ENCODE measurements at regions not wholly inside any gene's neighbourhood (a gene's known extent, or its start where the extent isn't known, plus 50 kb on each side); places are given as distances from the start of the nearest gene placed in this dataset.

GRCh38 chrX:857376-857775, 226.8 kb downstream of the SHOX start (continued):
- TF ChIP-seq NFXL1 (IDR thresholded peaks at IDR 0.05; ENCODE audit: borderline replicate concordance) = no peak
- no peak for TF ChIP-seq RBBP5 (conservative IDR thresholded peaks at IDR 0.05)
- no peak for TF ChIP-seq HDAC6 (IDR thresholded peaks at IDR 0.05; ENCODE audit: unreplicated experiment)
- TF ChIP-seq STAT3 (IDR thresholded peaks at IDR 0.05; ENCODE audit: low read depth, low read length) = no peak
- TF ChIP-seq NR2C2 (IDR thresholded peaks at IDR 0.05; ENCODE audit: borderline replicate concordance, control insufficient read depth, insufficient read length, low read depth) = no peak

- H4K20me1 ChIP-seq (ENCODE audit: control insufficient read depth, insufficient read depth) = no peaks in the 10 kb centered on the region
- H3K27me3 ChIP-seq (replicated peaks in 1 of 2; ENCODE audit: control insufficient read depth in 2 of 2, insufficient read depth in 2 of 2, low read length in 1 of 2) = no peaks in the 10 kb centered on the region
- H3K4me3 ChIP-seq = no peak overlapping the region
- ChIA-PET SMC1A (ENCODE audit: uncharacterized antibody, unreplicated experiment) (no interaction called here), POLR2A (no interaction called here), CTCF (no interaction called here), RAD21 (ENCODE audit: unreplicated experiment) (no interaction called here)
- intact Hi-C loops (cut with micrococcal nuclease; ENCODE audit: unreplicated experiment) (no loop called here), in situ Hi-C loops (cut with MboI) (no loop called here)
- no peaks in the 10 kb centered on the region for H3K79me2 ChIP-seq (ENCODE audit: control insufficient read depth, insufficient read depth, low read length)
- H2AFZ ChIP-seq (ENCODE audit: control insufficient read depth, low read depth, low read length) = no peak overlapping the region
- no peaks in the 10 kb centered on the region for H3K4me1 ChIP-seq (ENCODE audit: control insufficient read depth, insufficient read depth, low read length)
- TF ChIP-seq USF2 (IDR thresholded peaks at IDR 0.05; ENCODE audit: borderline replicate concordance, low read depth, low read length) (no peak), NR2C1 (IDR thresholded peaks at IDR 0.05) (no peak), STAT3 (IDR thresholded peaks at IDR 0.05; ENCODE audit: low read depth, low read length) (no peak), CREM (IDR thresholded peaks at IDR 0.05; ENCODE audit: low read depth) (no peak), RAD21 (IDR thresholded peaks at IDR 0.05; ENCODE audit: insufficient read depth, low read depth, low read length) (no peak), NFYB (IDR thresholded peaks at IDR 0.05; ENCODE audit: insufficient read depth, low read depth, low read length) (no peak), MEF2A (IDR thresholded peaks at IDR 0.05; ENCODE audit: insufficient read depth, low read depth, low read length) (no peak), HDAC6 (IDR thresholded peaks at IDR 0.05; ENCODE audit: unreplicated experiment) (no peak), HDAC2 (IDR thresholded peaks at IDR 0.05) (no peak), YY1 (IDR thresholded peaks at IDR 0.05; ENCODE audit: low read depth, low read length) (no peak), CHD2 (IDR thresholded peaks at IDR 0.05; ENCODE audit: borderline replicate concordance, low read depth, low read length) (no peak), SIX5 (IDR thresholded peaks at IDR 0.05; ENCODE audit: low read depth, low read length, severe bottlenecking) (no peak)
- ATAC-seq (no peak), DNase-seq (ENCODE audit: low read depth, low spot score) (no peak), FAIRE-seq (no peak)
- H3K27ac ChIP-seq (ENCODE audit: control insufficient read depth, insufficient read depth) = no peak overlapping the region
- H3K4me2 ChIP-seq (ENCODE audit: control insufficient read depth, insufficient read depth) = no peak overlapping the region
- H3K9ac ChIP-seq (ENCODE audit: control insufficient read depth, insufficient read depth, low read length) = no peak overlapping the region
- H3K9me3 ChIP-seq (replicated peaks; ENCODE audit: control insufficient read depth, insufficient read depth, low read length) = no peaks in the 10 kb centered on the region; the same call in 2 of the 3 replicates
- WGBS (ENCODE audit: insufficient coverage, insufficient replicate concordance, low lambda C conversion rate, missing lambda C conversion rate) = 33% methylated on average over 13 of the region's 14 CpGs
- no peaks in the 10 kb centered on the region for H3K36me3 ChIP-seq (ENCODE audit: control insufficient read depth in 2 of 2, insufficient read depth in 2 of 2, low read length in 1 of 2)
- no TSS peak for BruUV-seq (replicated peaks)
Measured at GRCh38 chrX:856566-857290, 226.1 kb downstream of the SHOX start.
